Caco-2 (cell line): ENCODE measurements at regions not wholly inside any gene's neighbourhood (a gene's known extent, or its start where the extent isn't known, plus 50 kb on each side); places are given as distances from the start of the nearest gene placed in this dataset.
"Not testable (repeated sequence)": the region's sequence is repeated elsewhere in the genome, so short reads cannot be mapped to it uniquely, and the experiment has no call there.

Experiments used
- BruUV-seq: library from RNA; stranded (reverse); fragments of 400-500 nt; replicated peaks from 2 replicates; lab custom pipeline; 2021; lab: Mats Ljungman, UMichigan
- CTCF ChIA-PET: fragments of 300-600 bp; sonication (Branson Sonifier 250); formaldehyde crosslinking; loops from one replicate; lab custom pipeline; 2022; ENCODE audit warnings: antibody characterized with exemption; lab: Charles Lee
- POLR2A ChIA-PET: fragments of 300-600 bp; sonication (Branson Sonifier 250); formaldehyde crosslinking; loops from one replicate; lab custom pipeline; 2022; ENCODE audit warnings: antibody characterized with exemption; lab: Charles Lee
- DNase-seq, 2 experiments: peaks; one replicate each; pipeline versions ENCODE4 v3.0.0 to v3.0.0-alpha.2; 2020 to 2022
- H3K27me3 ChIP-seq: replicated peaks from 2 replicates; pipeline ENCODE4 v1.6.0; 2011; ENCODE audit warnings: low read length; ENCODE audit not compliant: control insufficient read depth, insufficient read depth
- H3K36me3 ChIP-seq: 2 replicates; pipeline ENCODE4 v1.5.1; 2011; ENCODE audit warnings: low read length; ENCODE audit not compliant: control insufficient read depth, insufficient read depth
- H3K4me1 ChIP-seq: fragments of 250-450 bp; sonication (Bioruptor Pico); 2 replicates; pipeline ENCODE4 v1.5.1; 2020; ENCODE audit warnings: mild to moderate bottlenecking
- H3K4me3 ChIP-seq: 2 replicates; pipeline ENCODE4 v1.5.1; 2011; ENCODE audit warnings: low read depth, mild to moderate bottlenecking, control low read depth, low read length
- H3K9me3 ChIP-seq: fragments of 250-450 bp; sonication (Bioruptor Pico); 2 replicates; pipeline ENCODE4 v1.5.1; 2020; ENCODE audit warnings: mild to moderate bottlenecking, moderate library complexity
- H3K27ac Mint-ChIP-seq: one replicate; pipeline ENCODE4 v1.8.0; 2022; ENCODE audit warnings: mixed read lengths; ENCODE audit not compliant: unreplicated experiment
- H3K27me3 Mint-ChIP-seq: one replicate; pipeline ENCODE4 v1.8.0; 2022; ENCODE audit warnings: mixed read lengths; ENCODE audit not compliant: insufficient read depth, unreplicated experiment
- H3K36me3 Mint-ChIP-seq: one replicate; pipeline ENCODE4 v1.8.0; 2022; ENCODE audit warnings: mild to moderate bottlenecking, mixed read lengths; ENCODE audit not compliant: insufficient read depth, unreplicated experiment
- H3K4me1 Mint-ChIP-seq: one replicate; pipeline ENCODE4 v1.8.0; 2022; ENCODE audit warnings: low read depth, mixed read lengths; ENCODE audit not compliant: unreplicated experiment
- H3K4me3 Mint-ChIP-seq: one replicate; pipeline ENCODE4 v1.8.0; 2022; ENCODE audit warnings: mild to moderate bottlenecking, moderate library complexity, mixed read lengths; ENCODE audit not compliant: unreplicated experiment
- H3K9me3 Mint-ChIP-seq: one replicate; pipeline ENCODE4 v1.8.0; 2022; ENCODE audit warnings: mixed read lengths; ENCODE audit not compliant: unreplicated experiment
- intact Hi-C: fragments of 100-400 bp; cut with micrococcal nuclease; formaldehyde crosslinking; loops from one replicate; pipeline ENCODE4 v1.10.0; 2022; ENCODE audit not compliant: unreplicated experiment
- TF ChIP-seq, protein P1 (sequence below), 2 experiments: fragments of 200-600 bp in 1 of 2; IDR thresholded peaks; 1 replicate in 1 of 2; 2 replicates in 1 of 2; pipeline versions ENCODE4 v1.5.1 to v1.8.0; 2011 to 2022; ENCODE audit warnings: antibody characterized with exemption in 1 of 2, control low read depth in 1 of 2, inconsistent platforms in 1 of 2, low read depth in 1 of 2, low read length in 1 of 2, mild to moderate bottlenecking in 1 of 2, moderate library complexity in 1 of 2; ENCODE audit not compliant: insufficient read depth in 1 of 2, severe bottlenecking in 1 of 2, unreplicated experiment in 1 of 2

DNA sequence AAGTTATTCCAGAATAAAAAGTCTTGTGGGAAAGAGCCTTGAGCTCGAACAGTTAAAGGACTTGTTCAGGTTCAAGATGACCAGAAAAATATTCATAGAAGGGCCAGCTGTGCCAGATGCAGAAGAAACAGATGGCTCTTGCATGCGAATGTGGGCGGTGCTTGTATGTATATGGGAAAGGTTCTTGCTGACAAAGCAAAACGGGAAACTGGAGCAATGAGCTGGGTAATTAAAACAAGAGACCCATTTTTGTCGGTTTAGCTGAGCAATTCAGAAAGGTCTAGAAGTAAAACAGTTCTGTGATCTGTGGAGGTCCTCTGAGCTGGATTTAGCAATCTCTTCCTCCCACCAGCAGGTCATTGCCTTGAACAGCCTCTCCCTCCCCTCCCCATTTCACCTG lies 107.2 kb upstream of the MARK1 start:
- Mint-ChIP-seq H3K27ac (no peak overlapping the region), H3K36me3 (no peaks in the 10 kb centered on the region), H3K4me1 (no peaks in the 10 kb centered on the region), H3K27me3 (peaks cover 6% of the 10 kb centered on the region), H3K4me3 (no peak overlapping the region), H3K9me3 (no peaks in the 10 kb centered on the region)
- intact Hi-C loops: no loop called here
- Histone ChIP-seq H3K36me3 (no peaks in the 10 kb centered on the region), H3K4me1 (no peaks in the 10 kb centered on the region), H3K9me3 (no peaks in the 10 kb centered on the region), H3K4me3 (no peak overlapping the region), H3K27me3 (no peaks in the 10 kb centered on the region)
- BruUV-seq: no TSS peak
- CTCF ChIA-PET: no interaction called here
- POLR2A ChIA-PET: no interaction called here
- no peak for DNase-seq
- TF ChIP-seq, protein P1, sequence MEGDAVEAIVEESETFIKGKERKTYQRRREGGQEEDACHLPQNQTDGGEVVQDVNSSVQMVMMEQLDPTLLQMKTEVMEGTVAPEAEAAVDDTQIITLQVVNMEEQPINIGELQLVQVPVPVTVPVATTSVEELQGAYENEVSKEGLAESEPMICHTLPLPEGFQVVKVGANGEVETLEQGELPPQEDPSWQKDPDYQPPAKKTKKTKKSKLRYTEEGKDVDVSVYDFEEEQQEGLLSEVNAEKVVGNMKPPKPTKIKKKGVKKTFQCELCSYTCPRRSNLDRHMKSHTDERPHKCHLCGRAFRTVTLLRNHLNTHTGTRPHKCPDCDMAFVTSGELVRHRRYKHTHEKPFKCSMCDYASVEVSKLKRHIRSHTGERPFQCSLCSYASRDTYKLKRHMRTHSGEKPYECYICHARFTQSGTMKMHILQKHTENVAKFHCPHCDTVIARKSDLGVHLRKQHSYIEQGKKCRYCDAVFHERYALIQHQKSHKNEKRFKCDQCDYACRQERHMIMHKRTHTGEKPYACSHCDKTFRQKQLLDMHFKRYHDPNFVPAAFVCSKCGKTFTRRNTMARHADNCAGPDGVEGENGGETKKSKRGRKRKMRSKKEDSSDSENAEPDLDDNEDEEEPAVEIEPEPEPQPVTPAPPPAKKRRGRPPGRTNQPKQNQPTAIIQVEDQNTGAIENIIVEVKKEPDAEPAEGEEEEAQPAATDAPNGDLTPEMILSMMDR (IDR thresholded peaks at IDR 0.05; ENCODE audit: insufficient read depth in 1 of 2, low read depth in 1 of 2, low read length in 1 of 2, severe bottlenecking in 1 of 2, unreplicated experiment in 1 of 2): no peak

DNA sequence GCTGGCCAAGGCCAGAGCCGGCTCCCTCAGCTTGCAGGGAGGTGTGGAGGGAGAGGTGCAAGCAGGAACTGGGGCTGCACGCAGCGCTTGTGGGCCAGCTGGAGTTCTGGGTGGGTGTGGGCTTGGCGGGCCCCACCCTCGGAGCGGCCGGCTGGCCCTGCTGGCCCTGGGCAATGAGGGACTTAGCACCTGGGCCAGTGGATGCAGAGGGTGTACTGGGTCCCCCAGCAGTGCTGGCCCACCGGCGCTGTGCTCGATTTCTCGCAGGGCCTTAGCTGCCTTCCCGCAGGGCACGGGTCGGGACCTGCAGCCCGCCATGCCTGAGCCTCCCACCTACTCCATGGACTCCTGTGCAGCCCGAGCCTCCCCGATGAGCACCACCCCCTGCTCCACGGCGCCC lies 115.6 kb upstream of the MARK1 start:
- H3K9me3 Mint-ChIP-seq, CTCF ChIA-PET, H3K36me3 Mint-ChIP-seq, H3K4me1 ChIP-seq, BruUV-seq, H3K4me3 Mint-ChIP-seq, H3K4me3 ChIP-seq, DNase-seq, intact Hi-C loops, H3K27me3 ChIP-seq, POLR2A ChIA-PET, H3K9me3 ChIP-seq, H3K36me3 ChIP-seq, H3K27ac Mint-ChIP-seq, H3K27me3 Mint-ChIP-seq, H3K4me1 Mint-ChIP-seq: not testable (repeated sequence)

DNA sequence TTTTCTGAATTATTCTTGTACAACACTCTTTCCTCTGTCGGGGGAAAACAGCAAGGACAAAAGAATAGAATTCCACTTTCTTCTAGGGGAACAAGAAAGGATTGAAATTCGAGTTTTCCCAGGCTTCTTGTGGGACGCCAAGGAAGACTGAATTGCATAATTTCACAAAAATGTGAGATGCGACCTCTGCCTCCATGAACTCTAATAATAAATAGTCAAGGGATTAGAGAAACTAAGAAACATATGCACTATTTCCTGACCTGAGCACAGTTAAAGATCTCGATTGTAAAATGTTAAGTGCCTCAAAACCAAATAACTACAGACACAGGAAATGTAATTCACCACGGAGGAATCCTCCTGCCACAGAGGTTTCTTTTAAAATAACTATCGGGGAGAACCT lies 117.3 kb upstream of the MARK1 start:
- Mint-ChIP-seq H3K27ac (no peak overlapping the region), H3K4me3 (no peak overlapping the region), H3K36me3 (no peaks in the 10 kb centered on the region), H3K9me3 (no peaks in the 10 kb centered on the region), H3K27me3 (no peaks in the 10 kb centered on the region), H3K4me1 (peaks cover 6% of the 10 kb centered on the region)
- DNase-seq: no peak
- CTCF ChIA-PET: no interaction called here
- peaks cover 7% of the 10 kb centered on the region; the same call in 1 of the 2 replicates for H3K4me1 ChIP-seq
- no peaks in the 10 kb centered on the region for H3K36me3 ChIP-seq
- no peaks in the 10 kb centered on the region for H3K27me3 ChIP-seq
- TF ChIP-seq, protein P1 (IDR thresholded peaks at IDR 0.05; ENCODE audit: insufficient read depth in 1 of 2, low read depth in 1 of 2, low read length in 1 of 2, severe bottlenecking in 1 of 2, unreplicated experiment in 1 of 2): no peak
- POLR2A ChIA-PET: no interaction called here
- intact Hi-C loops: no loop called here
- no peak overlapping the region for H3K4me3 ChIP-seq
- H3K9me3 ChIP-seq: no peaks in the 10 kb centered on the region
- BruUV-seq: no TSS peak
